Natural killer cell (primary cell): ENCODE measurements at regions not wholly inside any gene's neighbourhood (a gene's known extent, or its start where the extent isn't known, plus 50 kb on each side); places are given as distances from the start of the nearest gene placed in this dataset.

Experiments used
- ATAC-seq, 3 donors: fragments of 150-1000 bp in 2 of 3; fragments of 200-7000 bp in 1 of 3; cut with Tn5 transposase; 1 replicate in 1 of 3; 2 replicates in 2 of 3; pipeline ENCODE4 v1.10.0; 2021; ENCODE audit warnings: mild to moderate bottlenecking in 2 of 3, moderate library complexity in 2 of 3
- DNase-seq, 2 donors: peaks; one replicate each; pipeline versions ENCODE4 v3.0.0 to v3.0.0-alpha.2; 2013 to 2021; ENCODE audit warnings: mixed read lengths in 1 of 2
- H3K27ac ChIP-seq: one replicate; pipeline ENCODE4 v1.5.1; 2013; ENCODE audit warnings: mild to moderate bottlenecking, low read length
- H3K27me3 ChIP-seq: one replicate; pipeline ENCODE4 v1.6.1; 2013; ENCODE audit warnings: low read length; ENCODE audit not compliant: control insufficient read depth, insufficient read depth
- H3K36me3 ChIP-seq: one replicate; pipeline ENCODE4 v1.6.1; 2013; ENCODE audit warnings: low read length; ENCODE audit not compliant: control insufficient read depth, insufficient read depth
- H3K4me1 ChIP-seq: one replicate; pipeline ENCODE4 v1.6.1; 2013; ENCODE audit warnings: low read length; ENCODE audit not compliant: control insufficient read depth, insufficient read depth
- H3K4me3 ChIP-seq: one replicate; pipeline ENCODE4 v1.5.1; 2013; ENCODE audit warnings: low read length
- H3K9me3 ChIP-seq: one replicate; pipeline ENCODE4 v1.6.1; 2013; ENCODE audit warnings: low read length; ENCODE audit not compliant: control insufficient read depth, insufficient read depth
- H3K27ac Mint-ChIP-seq, 2 donors: one replicate each; pipeline ENCODE4 v1.8.0; 2022; ENCODE audit warnings: mild to moderate bottlenecking in 2 of 2, mixed read lengths in 2 of 2, moderate library complexity in 1 of 2
- H3K27me3 Mint-ChIP-seq, 2 donors: one replicate each; pipeline ENCODE4 v1.8.0; 2022; ENCODE audit warnings: low read depth in 2 of 2, mixed read lengths in 2 of 2
- H3K36me3 Mint-ChIP-seq: one replicate; pipeline ENCODE4 v1.8.0; 2022; ENCODE audit warnings: mixed read lengths
- H3K4me1 Mint-ChIP-seq, 2 donors: one replicate each; pipeline ENCODE4 v1.8.0; 2022; ENCODE audit warnings: mixed read lengths in 2 of 2
- H3K4me3 Mint-ChIP-seq: one replicate; pipeline ENCODE4 v1.8.0; 2022; ENCODE audit warnings: mild to moderate bottlenecking, moderate library complexity, mixed read lengths
- H3K9me3 Mint-ChIP-seq, 2 donors: one replicate each; pipeline ENCODE4 v1.8.0; 2022; ENCODE audit warnings: mixed read lengths in 2 of 2
- WGBS: methylation state at CpG from one replicate; pipeline ENCODE4 v1.1.7; 2013; ENCODE audit warnings: missing lambda C conversion rate; ENCODE audit not compliant: insufficient coverage; 5-methylcytosine and 5-hydroxymethylcytosine counted together
- intact Hi-C: fragments of 100-400 bp; cut with micrococcal nuclease; formaldehyde crosslinking; loops from one replicate; pipeline ENCODE4 v1.14.2; 2022
- TF ChIP-seq, protein P1 (sequence below): fragments of 200-600 bp; IDR thresholded peaks from one replicate; pipeline ENCODE4 v1.8.0; 2022; ENCODE audit warnings: antibody characterized with exemption

DNA sequence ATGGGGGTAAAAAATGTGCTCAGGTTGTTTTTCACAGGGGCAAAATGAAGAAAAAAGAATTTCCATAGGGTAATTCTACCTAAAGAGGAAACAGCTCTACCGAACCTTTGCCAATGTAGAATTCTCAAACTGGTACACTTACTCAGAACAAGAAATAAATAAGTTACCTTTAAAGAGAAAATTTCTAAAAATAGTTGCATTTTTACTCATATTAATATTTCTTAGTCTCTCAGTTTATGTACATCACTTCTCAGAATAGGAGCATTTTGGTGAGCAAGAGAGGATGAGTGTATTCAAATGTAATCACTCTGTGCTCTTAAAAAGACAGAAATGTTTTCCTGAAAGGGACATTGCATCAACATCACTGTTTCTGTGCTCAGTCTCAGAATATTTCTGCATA lies 574.7 kb upstream of the SLC8A1 start:
- Mint-ChIP-seq H3K27ac (no peak overlapping the region), H3K4me1 (peaks cover 0 to 5% of the 10 kb centered on the region in 2 donors), H3K4me3 (no peak overlapping the region), H3K9me3 (peaks cover 4 to 8% of the 10 kb centered on the region in 2 donors), H3K27me3 (no peaks in the 10 kb centered on the region), H3K36me3 (no peaks in the 10 kb centered on the region)
- Histone ChIP-seq H3K4me1 (no peaks in the 10 kb centered on the region), H3K27ac (no peak overlapping the region), H3K36me3 (no peaks in the 10 kb centered on the region), H3K4me3 (no peak overlapping the region), H3K9me3 (no peaks in the 10 kb centered on the region), H3K27me3 (no peaks in the 10 kb centered on the region)
- TF ChIP-seq, protein P1, sequence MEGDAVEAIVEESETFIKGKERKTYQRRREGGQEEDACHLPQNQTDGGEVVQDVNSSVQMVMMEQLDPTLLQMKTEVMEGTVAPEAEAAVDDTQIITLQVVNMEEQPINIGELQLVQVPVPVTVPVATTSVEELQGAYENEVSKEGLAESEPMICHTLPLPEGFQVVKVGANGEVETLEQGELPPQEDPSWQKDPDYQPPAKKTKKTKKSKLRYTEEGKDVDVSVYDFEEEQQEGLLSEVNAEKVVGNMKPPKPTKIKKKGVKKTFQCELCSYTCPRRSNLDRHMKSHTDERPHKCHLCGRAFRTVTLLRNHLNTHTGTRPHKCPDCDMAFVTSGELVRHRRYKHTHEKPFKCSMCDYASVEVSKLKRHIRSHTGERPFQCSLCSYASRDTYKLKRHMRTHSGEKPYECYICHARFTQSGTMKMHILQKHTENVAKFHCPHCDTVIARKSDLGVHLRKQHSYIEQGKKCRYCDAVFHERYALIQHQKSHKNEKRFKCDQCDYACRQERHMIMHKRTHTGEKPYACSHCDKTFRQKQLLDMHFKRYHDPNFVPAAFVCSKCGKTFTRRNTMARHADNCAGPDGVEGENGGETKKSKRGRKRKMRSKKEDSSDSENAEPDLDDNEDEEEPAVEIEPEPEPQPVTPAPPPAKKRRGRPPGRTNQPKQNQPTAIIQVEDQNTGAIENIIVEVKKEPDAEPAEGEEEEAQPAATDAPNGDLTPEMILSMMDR = no peak
- intact Hi-C loops = no loop called here
- no peak for ATAC-seq
- DNase-seq = no peak
- no CpG with 5 or more reads among the region's 1 CpG for WGBS

DNA sequence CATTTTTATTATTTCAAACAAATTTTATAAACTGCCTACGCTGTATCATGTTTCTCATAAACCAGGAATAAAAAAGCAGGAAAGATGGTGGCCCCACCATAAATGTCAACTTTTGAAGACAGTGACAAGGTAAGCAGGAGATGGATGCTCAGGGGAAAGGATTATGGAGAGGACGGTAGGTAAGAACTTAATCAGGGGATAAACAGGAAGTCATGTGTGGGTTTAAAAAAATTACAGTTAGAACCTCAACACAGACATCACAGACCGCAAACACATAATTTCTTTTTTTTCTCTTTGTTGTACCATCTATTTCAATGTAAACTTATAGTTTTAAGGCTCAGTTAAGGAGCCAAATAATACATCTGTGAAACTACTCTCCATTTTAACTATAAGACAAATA lies 575.2 kb upstream of the SLC8A1 start:
- no peaks in the 10 kb centered on the region for H3K27me3 ChIP-seq
- H3K4me1 ChIP-seq = no peaks in the 10 kb centered on the region
- H3K36me3 Mint-ChIP-seq = no peaks in the 10 kb centered on the region
- no peak overlapping the region for H3K4me3 ChIP-seq
- peaks cover 4 to 8% of the 10 kb centered on the region in 2 donors for H3K9me3 Mint-ChIP-seq
- DNase-seq = no peak
- no peak overlapping the region for H3K27ac Mint-ChIP-seq
- intact Hi-C loops = no loop called here
- H3K9me3 ChIP-seq = no peaks in the 10 kb centered on the region
- H3K27me3 Mint-ChIP-seq = no peaks in the 10 kb centered on the region
- no peak for ATAC-seq
- no peaks in the 10 kb centered on the region for H3K36me3 ChIP-seq
- no peak overlapping the region for H3K4me3 Mint-ChIP-seq
- WGBS = 90% methylated on average over 2 of the region's 3 CpGs
- peaks cover 0 to 5% of the 10 kb centered on the region in 2 donors for H3K4me1 Mint-ChIP-seq
- TF ChIP-seq, protein P1 = no peak
- H3K27ac ChIP-seq = no peak overlapping the region

DNA sequence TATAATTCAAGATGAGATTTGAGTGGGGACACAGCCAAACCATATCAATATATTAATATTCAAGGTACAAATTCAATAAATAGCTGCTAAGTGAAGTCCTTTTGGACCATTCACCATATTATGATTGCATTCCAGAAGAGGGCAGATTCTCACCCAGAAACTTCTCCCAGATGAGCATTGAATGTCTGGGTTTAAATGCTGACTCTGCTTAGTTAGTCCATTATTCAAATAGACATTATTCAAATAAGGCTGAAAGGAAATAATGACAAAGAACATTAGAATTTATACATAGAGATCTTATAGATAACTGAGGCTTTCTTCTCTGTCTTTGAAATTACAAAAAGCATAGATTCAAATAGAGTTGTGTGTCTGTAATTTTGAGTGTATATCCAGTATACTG lies 579.4 kb upstream of the SLC8A1 start:
- H3K4me1 Mint-ChIP-seq = peaks cover 0 to 5% of the 10 kb centered on the region in 2 donors
- H3K36me3 Mint-ChIP-seq = no peaks in the 10 kb centered on the region
- Histone ChIP-seq H3K4me1 (no peaks in the 10 kb centered on the region), H3K27ac (no peak overlapping the region), H3K9me3 (no peaks in the 10 kb centered on the region), H3K4me3 (no peak overlapping the region), H3K27me3 (no peaks in the 10 kb centered on the region), H3K36me3 (no peaks in the 10 kb centered on the region)
- DNase-seq (no peak), ATAC-seq (no peak)
- intact Hi-C loops = no loop called here
- no peak overlapping the region for H3K4me3 Mint-ChIP-seq
- no peak overlapping the region for H3K27ac Mint-ChIP-seq
- H3K9me3 Mint-ChIP-seq = peaks cover 8 to 10% of the 10 kb centered on the region in 2 donors
- no peaks in the 10 kb centered on the region for H3K27me3 Mint-ChIP-seq
- TF ChIP-seq, protein P1 = no peak

DNA sequence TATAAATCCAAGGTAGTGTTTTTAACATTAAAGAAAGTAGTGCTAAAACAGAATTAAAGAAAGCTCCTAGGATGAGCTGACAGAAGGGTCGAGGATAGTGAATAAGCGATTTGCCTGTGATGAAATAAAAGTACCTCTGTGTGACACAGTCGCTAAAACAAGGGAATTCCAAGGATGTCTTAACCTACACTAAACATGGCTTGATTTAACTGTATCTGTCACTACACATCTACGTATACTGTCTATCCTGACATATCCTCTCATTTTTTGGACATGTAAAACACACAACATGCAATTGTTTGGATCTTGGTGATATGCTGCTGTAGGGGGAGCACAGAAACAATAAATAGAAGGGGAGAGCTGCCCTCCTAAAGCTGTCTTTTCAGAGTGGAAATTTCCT lies 580.8 kb upstream of the SLC8A1 start:
- WGBS = 95% methylated on average over 3 of the region's 4 CpGs
- no peaks in the 10 kb centered on the region for H3K27me3 ChIP-seq
- no peak overlapping the region for H3K27ac Mint-ChIP-seq

More for the DNA sequence above, 580.8 kb upstream of the SLC8A1 start:
- Histone ChIP-seq H3K36me3 (no peaks in the 10 kb centered on the region), H3K27ac (no peak overlapping the region), H3K4me3 (no peak overlapping the region), H3K9me3 (no peaks in the 10 kb centered on the region), H3K4me1 (no peaks in the 10 kb centered on the region)
- Mint-ChIP-seq H3K4me3 (no peak overlapping the region), H3K36me3 (no peaks in the 10 kb centered on the region), H3K27me3 (no peaks in the 10 kb centered on the region), H3K4me1 (no peaks in the 10 kb centered on the region), H3K9me3 (peaks cover 7 to 10% of the 10 kb centered on the region in 2 donors)
- intact Hi-C loops = no loop called here
- ATAC-seq (no peak), DNase-seq (no peak)
- TF ChIP-seq, protein P1 = no peak
